ENCODE measurements at regions not wholly inside any gene's neighbourhood (a gene's known extent, or its start where the extent isn't known, plus 50 kb on each side); places are given as distances from the start of the nearest gene placed in this dataset.

- no peak overlapping the region for H3K4me3 ChIP-seq
- intact Hi-C loops (cut with DNase I), result no loop called here
- ATAC-seq (no peak), DNase-seq (no peak)
- H3K27me3 ChIP-seq, result no peaks in the 10 kb centered on the region
- TF ChIP-seq POLR2A (IDR thresholded peaks at IDR 0.05) (no peak), CTCF (IDR thresholded peaks at IDR 0.05) (no peak)
- H3K9me3 ChIP-seq, result no peaks in the 10 kb centered on the region
- 53 to 60% (median 55%) methylated on average over 6 of the region's 6 CpGs for WGBS, 4 donors
- no peaks in the 10 kb centered on the region for H3K36me3 ChIP-seq
- H3K4me1 ChIP-seq, result peaks cover 0 to 3% (median 0%) of the 10 kb centered on the region in 12 donors
- no peak overlapping the region for H3K27ac ChIP-seq
Measured at GRCh38 chr14:34164162-34164864, 213.4 kb upstream of the EGLN3 start.

GRCh38 chr14:34161351-34162082 lies 210.6 kb upstream of the EGLN3 start:
- no peaks in the 10 kb centered on the region for H3K36me3 ChIP-seq
- TF ChIP-seq POLR2A (IDR thresholded peaks at IDR 0.05), result no peak
- TF ChIP-seq CTCF (IDR thresholded peaks at IDR 0.05), result no peak
- H3K4me3 ChIP-seq, result no peak overlapping the region
- DNase-seq, result no peak
- H3K4me1 ChIP-seq, result peaks cover 0 to 3% (median 0%) of the 10 kb centered on the region in 12 donors
- no peak overlapping the region for H3K27ac ChIP-seq
- no peak for ATAC-seq
- H3K9me3 ChIP-seq, result no peaks in the 10 kb centered on the region
- H3K27me3 ChIP-seq, result no peaks in the 10 kb centered on the region
- WGBS, 4 donors, result 47 to 60% (median 53%) methylated on average over 5 of the region's 5 CpGs
- intact Hi-C loops (cut with DNase I), result no loop called here

- Histone ChIP-seq H3K4me3 (no peak overlapping the region), H3K36me3 (no peaks in the 10 kb centered on the region), H3K27me3 (no peaks in the 10 kb centered on the region), H3K4me1 (peaks cover 0 to 3% (median 0%) of the 10 kb centered on the region in 12 donors), H3K9me3 (no peaks in the 10 kb centered on the region), H3K27ac (no peak overlapping the region)
- WGBS, 4 donors, result 84 to 96% (median 94%) methylated on average over 2 of the region's 2 CpGs
- TF ChIP-seq POLR2A (IDR thresholded peaks at IDR 0.05), result no peak
- no peak for TF ChIP-seq CTCF (IDR thresholded peaks at IDR 0.05)
- no peak for DNase-seq
- ATAC-seq, result no peak
- intact Hi-C loops (cut with DNase I), result no loop called here
Measured at GRCh38 chr14:34160619-34161018, 209.7 kb upstream of the EGLN3 start.

GRCh38 chr14:34157651-34158050 lies 206.8 kb upstream of the EGLN3 start:
- no peaks in the 10 kb centered on the region for H3K36me3 ChIP-seq
- TF ChIP-seq CTCF (IDR thresholded peaks at IDR 0.05) (no peak), POLR2A (IDR thresholded peaks at IDR 0.05) (no peak)
- no peak overlapping the region for H3K4me3 ChIP-seq
- ATAC-seq (no peak), DNase-seq (no peak)
- peaks cover 0 to 3% (median 0%) of the 10 kb centered on the region in 12 donors for H3K4me1 ChIP-seq
- no peaks in the 10 kb centered on the region for H3K27me3 ChIP-seq
- no peak overlapping the region for H3K27ac ChIP-seq
- H3K9me3 ChIP-seq, result no peaks in the 10 kb centered on the region
- 92 to 100% (median 96%) methylated on average over 2 of the region's 2 CpGs for WGBS, 4 donors
- intact Hi-C loops (cut with DNase I), result no loop called here

Data from heart left ventricle (tissue), 16 donors.